Inferior parietal cortex (tissue), 1 donor: ENCODE measurements at regions not wholly inside any gene's neighbourhood (a gene's known extent, or its start where the extent isn't known, plus 50 kb on each side); places are given as distances from the start of the nearest gene placed in this dataset.

ENCODE experiments used
- DNase-seq: peaks from one replicate; pipeline ENCODE4 v3.0.0-alpha.2; 2016; ENCODE audit errors: extremely low spot score

DNA sequence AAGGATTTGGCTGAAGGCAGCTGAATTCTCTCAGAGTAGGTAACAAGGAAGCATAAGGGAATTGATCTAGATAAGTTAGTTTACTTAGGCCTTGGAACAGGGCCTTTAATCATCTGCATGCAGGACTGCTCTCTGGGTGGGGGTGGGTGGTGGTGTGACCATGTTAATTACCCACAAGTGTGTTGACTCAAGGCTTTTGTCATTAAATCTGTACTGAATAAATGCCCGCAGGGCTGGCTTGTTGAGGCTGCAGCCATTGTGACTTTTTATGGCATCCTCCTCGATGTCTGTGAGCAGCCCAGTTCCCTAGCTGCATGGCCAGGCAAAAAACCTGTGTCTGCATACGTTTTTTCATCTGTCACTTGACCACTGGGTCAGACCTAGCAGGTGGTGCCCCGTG is 63.5 kb upstream of the ASCC3 start:
- DNase-seq = no peak

DNA sequence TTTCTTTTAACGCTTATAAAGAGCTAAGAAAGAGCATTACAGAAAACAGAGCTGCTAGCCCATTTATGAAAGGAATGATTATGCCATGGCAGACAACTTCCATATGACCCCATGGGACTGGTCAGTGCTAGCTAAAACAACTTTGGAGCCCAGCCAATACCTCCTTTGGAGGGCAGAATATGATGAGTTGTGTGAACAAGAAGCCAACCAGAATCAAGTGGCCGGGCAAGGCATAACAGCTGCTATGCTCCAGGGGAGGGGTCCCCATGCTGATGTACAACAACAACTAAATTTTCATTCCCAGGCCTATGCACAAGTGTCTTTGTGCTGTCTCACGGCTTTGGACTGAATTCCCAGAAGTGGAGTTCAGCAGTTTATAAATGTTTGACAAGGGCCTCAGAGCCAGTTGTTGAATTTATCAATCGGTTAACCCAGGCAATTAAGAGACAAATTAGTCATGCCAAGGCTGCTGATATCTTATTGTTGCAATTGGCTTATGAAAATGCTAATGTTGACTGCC is 65.0 kb upstream of the ASCC3 start:
- DNase-seq = no peak

DNA sequence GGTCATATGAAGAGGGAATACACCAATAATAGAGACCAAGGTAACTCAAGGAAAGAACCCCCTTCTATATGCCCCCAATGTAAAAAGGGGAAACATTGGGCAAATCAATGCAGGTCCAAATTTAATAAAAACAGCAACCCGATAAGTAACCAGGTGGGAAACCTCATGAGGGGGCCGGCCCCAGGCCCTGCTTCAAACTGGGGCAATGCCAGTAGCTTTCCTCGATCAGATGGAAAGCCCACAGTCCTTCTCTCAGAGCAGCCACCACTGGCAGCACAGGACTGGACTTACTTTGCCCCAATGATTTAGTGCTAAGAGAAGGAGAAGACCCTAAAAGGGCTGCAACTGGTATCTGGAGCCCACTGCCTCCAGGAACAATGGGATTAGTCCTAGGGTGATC is 65.6 kb upstream of the ASCC3 start:
- no peak for DNase-seq

DNA sequence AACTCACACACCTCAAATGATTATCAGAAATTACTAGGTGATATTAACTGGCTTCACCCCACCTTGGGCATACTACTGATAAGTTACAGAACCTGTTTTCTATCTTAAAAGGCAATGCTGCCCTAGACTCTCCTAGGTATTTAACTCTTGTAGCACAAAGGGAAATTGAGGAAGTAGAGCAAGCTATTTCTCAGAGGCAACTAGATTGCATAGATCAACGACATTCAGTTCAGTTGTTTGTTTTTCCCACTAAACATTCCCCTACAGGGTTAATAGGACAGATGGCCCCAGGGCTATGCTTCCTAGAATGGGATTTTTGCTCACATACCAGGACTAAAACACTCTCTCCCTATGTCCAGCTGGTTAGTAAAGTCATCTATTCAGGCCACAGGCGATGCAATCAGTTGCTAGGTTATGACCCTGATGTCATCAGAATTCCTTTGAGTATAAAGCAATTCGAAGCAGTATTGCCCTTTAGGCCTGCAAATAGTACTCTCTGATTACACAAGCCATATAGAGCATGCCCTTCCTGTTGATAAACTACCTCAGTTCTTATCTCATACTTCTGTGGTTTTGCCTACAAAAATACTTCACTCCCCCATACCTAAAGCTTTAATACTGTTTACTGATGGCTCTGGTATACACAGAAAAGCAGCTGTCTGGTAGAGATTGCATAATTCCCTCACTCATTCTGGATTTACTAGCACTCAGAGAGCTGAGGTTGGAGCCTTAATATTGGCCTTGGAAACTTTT is 67.4 kb upstream of the ASCC3 start:
- DNase-seq = no peak

DNA sequence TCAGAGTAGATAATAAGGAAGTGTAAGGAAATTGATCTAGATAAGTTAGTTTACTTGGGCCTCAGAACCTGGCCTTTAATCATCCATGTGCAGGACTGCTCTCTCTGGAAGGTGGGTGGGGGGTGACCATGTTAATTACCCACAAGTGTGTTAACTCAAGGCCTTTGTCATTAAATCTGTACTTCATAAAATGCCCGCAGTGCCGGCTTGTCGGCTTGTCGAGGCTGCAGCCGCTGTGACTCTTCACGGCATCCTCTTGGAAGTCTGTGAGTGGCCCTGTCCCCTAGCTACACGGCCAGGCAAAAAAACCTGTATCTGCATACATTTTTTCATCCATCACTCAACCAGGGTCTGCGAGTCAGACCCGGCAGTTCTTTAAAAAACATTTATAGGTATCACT is 70.9 kb upstream of the ASCC3 start:
- no peak for DNase-seq

DNA sequence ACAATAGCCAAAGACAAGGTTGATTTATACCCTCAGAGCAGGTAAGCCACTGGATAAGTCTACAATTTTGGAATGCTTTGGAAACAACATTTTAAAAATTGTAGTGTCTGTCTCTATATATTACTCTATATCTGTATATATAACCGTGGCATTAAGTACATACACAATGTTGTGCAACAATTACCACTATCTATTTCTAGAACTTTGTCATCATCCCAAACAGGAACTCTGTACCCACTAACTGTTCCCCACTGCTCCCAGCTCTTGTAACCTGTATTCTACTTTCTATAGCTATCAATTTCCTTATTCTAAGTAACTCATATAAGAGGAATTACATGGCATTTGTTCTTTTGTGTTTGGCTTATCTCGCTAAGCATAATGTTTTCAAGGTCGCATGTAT is 78.2 kb upstream of the ASCC3 start:
- DNase-seq = no peak

DNA sequence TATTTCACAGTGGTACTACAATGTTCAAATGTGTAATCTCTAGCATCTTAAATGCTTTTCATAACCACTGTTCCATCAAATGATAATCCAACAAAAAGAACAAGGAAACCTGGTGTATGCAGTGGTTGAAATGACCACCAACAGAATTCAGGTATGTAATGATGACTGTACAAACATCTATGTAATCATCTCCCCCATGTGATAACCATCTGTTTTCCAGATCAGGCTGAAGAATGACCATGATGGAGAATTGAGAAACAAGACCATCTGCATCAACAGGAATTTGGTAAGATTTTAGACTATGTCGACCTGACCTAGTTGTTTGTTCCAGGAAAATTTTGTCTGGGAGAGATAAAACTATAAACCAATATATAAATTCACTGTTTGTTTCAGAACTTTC is 81.3 kb upstream of the ASCC3 start:
- no peak for DNase-seq

DNA sequence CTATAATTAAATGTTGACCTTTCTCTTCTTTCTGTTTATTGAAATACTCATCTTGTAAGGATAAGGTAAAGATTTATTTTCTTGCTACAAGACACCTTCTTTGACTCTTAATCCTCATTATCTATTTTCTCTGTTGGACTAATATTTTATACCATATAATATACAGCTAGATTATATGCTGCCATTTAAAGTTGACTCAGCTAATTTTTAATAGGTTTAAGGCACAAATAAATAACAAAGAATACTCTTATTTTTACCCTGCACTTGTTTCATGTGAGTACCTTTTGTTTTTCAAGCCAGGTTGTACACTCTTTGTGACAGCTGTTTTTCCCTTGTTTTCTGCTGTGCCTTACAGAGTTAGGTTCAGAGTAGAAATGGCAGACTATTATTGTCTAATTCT is 83.9 kb upstream of the ASCC3 start:
- DNase-seq = no peak

DNA sequence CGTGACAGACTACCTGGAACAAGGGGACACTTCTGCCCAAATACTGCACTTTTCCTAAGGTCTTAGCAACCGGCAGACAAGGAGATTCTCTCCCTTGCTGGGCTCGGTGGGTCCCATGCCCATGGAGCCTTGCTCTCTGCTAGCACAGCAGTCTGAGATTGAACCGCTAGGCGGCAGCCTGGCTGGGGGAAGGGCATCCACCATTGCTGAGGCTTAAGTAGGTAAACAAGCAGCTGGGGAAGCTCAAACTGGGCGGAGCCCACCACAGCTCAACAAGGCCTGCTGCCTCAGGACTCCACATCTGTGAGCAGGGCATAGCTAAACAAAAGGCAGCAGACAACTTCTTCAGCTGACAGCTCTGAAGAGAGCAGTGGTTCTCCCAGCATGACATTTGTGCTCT is 87.8 kb upstream of the ASCC3 start:
- no peak for DNase-seq

DNA sequence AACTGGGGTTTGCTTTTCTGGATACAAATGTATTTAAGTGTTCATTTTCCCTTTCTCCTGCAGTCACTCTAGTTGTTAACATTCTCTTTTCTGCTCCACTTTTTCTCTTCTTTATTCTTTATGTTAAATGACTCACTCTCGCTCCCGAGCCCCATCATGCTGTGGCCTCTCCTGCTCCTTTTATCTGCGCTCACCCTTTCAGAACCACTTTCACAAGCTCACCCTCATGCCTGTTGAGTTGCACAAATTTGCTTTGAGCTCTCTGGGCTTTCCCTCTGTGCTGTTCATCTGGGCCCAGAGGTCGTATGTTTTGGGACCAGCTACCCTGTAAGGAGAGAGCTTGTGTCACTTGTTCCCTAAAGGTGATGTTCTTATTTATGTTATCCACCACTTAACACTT is 98.1 kb upstream of the ASCC3 start:
- DNase-seq = no peak

DNA sequence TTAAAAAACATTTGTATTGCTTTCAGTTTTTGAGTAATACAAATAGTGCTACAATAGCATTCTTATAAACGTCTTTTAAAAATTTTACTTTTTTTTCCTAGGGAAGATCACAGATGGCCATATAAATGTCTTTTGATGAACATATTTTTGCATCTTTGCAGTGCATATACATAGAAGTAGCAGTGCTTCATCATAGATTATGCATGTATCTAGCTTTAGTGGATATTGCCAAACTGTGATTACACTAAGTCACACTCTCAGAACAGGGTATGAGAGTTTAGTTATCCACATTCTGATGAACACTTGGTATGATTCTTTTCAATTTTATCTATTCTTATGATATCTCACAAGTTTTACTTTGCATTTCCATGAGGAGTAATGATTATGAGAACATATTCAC is 99.8 kb upstream of the ASCC3 start:
- DNase-seq = no peak

DNA sequence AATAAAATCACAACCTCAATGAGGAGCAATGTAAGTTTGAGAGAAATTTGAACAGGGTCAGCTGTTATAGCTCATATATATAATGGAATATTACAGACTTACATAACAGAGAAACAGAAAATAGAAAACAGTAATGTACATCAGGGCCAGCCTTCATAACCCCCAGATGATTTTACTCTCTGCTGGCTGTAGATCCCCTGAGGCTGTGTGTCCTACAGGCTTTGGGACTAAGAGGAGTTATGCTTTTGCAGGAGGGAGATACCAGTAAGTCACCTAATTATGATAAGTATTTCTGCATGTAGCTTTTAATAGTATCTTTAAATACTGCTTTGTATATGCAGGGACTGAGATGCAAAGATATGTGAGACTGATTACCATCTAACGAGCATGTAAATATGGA is 105.8 kb upstream of the ASCC3 start:
- DNase-seq = no peak

DNA sequence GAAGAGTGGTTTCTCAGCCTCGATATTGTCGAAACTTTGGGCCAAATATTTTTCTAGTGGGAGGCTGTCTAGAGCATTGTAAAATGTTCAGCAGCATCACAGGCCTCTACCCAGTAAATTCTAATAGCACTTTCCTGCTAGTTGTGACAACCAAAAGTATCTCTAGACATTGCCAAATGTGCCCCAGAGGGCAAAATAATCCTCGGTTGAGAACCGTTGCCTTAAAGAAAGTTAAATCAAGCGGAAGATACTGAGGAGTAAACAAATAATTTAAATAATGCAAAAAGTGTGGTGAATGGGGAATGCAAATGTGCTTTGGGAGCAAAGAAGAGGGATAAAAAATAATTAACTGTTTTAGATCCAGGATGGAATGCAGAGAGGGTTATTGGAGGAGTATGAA is 106.4 kb upstream of the ASCC3 start:
- DNase-seq = no peak

DNA sequence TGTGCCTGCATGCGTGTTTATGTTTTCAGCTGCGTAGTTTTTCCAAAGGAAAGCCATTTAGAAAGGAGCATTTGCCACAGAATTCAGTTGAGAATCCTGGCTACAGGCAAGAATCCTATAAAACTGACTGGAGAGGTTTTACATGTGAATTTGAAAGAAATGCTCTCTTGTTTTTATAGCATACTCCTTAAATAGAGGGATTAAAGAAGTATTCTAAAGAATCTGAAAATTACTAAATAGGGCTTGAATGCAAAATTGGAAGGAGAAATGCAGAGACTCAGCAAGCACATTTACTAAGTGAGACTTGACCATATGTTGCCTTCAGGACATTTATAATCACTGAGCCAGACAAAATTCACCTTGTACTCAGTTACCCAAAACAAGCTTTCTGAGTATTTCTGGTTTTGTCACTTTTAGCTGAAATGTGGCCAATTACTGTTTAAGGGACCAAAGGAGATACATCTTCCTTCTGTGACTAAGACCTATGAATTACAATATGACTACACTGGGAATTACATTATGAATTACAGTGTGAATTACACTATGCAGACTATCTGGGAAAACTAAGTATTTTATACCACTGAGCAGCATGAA is 107.4 kb upstream of the ASCC3 start:
- DNase-seq = peak; percentile 52

DNA sequence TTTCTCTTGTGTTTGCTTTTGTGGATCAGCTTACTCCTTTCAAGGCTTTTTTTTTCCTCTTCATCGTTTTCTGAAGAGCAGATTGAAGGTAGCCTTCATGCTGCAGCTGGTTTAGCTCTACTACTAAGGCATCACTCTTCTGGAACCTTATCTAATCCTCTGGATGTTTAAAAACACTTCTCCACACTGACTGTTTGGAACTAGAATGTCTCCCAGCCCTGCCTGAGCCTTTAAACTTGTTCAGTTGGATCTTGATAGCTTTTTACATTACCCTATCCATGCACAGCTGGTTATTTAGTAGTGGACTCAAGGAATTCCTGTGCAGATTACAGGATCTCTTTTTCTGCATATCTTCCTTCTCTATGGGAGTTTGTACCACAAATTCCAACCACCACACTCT is 108.9 kb upstream of the ASCC3 start:
- DNase-seq = no peak

DNA sequence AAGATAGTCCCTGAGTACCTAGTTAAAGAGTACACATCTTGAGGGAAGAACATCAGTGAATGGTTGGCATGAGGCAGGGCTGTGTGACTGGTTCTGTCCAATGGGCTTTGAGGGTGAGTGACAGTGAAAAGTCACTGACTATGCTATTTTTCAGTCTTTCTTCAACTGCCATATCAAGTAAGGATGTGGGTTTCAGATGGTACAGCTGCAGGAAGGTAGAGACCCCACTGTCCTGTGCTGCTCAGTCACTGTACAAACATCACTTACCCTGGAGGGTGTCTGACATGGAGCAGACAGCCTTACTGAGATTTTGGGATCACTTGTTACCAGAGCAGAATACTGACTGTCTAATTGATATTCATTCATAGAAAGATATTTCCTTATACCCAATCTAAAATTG is 115.3 kb upstream of the ASCC3 start:
- DNase-seq = no peak

DNA sequence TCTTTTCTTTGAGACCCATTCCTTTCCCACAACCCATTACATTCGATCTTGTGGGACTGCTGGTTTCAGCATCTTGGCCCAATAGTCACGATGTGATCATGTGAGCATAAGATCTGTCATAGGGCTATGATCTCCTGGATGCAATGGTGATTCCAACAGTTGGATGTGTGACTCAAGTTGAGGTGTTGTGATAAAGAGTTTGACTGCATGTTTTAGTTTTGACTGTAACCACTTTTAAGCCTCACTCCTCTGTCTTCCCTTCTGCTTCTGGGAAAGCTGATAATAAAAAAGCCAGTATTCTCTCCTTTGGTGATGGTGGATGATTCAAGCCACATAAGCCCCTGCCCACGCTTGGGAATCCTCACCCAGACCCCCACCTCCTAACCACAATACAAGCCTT is 117.0 kb upstream of the ASCC3 start:
- DNase-seq = no peak

DNA sequence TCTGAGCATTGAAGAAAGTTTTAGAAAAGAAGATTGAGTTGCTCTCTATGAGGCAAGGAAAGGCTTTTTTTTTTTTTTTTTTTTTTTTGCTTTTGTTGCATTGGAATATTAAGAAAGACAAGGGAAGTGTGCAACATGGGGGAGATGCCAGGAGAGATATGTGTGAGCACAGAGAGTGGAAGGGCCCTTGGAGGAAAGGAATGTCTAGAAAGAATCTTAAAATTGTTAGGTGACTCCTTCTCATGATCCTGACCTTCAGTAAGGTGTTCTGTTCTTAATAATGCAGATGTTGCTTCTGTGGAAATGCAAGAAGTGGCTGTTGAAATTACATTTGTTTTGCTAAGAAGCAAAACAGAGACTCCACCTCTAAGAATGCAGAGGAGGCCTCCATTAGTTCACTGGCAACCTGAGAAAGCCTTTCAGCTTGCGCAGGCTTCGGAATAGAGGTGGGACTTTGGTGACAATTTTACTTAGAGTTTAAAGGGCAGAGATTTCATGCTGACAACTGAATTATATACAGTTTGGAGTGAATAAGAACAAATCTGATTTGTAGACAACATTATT is 118.0 kb upstream of the ASCC3 start:
- DNase-seq = no peak

DNA sequence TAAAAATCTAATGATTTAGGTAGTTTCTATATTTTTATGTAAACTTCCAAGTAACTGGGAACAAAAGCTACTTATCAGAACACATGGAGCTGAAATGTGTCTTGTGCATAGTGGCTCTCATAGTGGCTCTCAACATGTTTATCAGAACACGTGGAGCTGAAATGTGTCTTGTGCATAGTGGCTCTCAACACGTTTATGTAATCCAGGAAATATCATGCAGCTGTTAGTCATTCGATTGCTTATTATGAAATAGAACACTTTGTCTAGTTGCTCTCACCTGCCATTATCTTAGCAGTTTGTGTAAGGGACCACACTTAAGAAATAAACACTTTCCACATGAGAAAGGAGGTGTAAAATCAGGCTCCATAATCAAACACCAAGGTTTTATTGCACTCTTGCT is 119.2 kb upstream of the ASCC3 start:
- DNase-seq = no peak

DNA sequence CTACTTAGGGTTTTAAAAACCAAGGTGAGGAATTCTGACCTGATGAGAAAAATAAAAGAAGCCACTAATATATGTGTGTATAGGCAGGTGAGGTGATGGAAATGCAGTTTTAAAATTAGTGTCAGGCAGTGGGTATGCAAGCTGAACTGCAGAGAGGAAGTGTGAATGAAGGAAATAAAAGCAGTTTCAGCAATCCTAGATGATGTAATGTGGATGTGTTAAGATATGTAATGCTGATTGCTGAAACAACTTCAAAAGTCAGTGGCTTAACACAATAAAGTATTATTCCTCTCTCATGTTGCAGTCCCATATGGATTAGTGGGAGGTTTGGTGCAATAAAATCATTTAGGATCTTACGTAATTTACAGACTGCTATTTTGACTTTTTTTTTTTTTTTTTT is 119.9 kb upstream of the ASCC3 start:
- DNase-seq = no peak

DNA sequence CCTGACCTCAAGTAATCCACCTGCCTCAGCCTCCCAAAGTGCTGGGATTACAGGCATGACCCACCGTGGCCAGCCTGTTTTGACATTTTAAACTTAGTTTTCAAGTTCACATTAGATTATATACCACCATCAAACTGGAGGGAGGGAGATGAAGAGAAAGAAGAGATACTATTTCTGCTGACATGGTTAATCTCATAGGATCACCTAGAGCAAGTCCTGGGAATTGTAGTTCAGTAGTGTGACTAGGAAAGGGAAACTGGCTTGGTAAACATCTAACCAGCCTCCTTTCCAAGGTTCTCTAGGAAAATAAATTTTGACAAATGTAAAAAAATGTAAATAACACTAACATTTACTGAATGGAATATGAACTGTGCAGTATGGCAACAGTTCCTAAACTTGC is 120.5 kb upstream of the ASCC3 start:
- no peak for DNase-seq

DNA sequence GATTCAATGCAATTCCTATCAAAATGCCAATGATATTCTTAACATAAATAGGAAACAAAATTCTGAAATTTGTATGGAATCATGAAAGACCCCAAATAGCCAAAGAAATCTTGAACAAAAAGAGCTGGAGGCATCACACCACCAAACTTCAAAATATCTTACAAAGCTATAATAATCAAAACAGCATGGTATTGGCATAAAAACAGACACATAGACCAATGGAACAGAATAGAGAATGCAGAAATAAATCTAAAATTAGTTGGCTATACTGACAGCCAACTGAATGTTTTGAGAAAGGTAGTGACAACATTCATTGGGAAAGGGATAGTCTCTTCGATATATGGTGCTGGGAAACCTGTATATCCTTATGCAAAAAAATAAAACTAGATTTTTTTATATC is 121.9 kb upstream of the ASCC3 start:
- DNase-seq = no peak

DNA sequence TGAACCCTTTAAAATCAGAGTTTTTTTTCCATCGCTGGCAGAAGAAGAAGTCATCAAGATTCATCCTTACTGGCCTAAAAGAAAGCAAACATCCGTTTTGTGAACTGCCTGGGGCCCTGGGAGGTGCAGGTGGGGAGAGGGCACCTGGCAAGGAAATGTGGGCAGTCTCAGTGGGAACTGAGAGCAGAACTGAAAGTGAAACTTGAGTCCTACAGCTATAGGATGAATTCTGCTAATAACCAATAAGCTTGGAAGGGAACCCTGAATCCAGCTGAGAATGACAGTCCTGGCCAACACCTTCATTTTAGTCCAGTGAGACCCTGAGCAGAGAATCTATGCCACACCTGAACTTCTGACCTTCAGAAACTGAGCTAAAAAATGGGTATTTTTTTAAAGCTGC is 130.1 kb upstream of the ASCC3 start:
- no peak for DNase-seq
